BE2C (cell line): ENCODE measurements at regions not wholly inside any gene's neighbourhood (a gene's known extent, or its start where the extent isn't known, plus 50 kb on each side); places are given as distances from the start of the nearest gene placed in this dataset.

ENCODE experiments used
- DNase-seq: peaks from one replicate; pipeline ENCODE4 v3.0.0-alpha.2; 2020
- H3K27me3 ChIP-seq: fragments of 250-450 bp; sonication (Bioruptor Pico); 2 replicates; pipeline ENCODE4 v1.5.1; 2020; ENCODE audit warnings: mild to moderate bottlenecking
- H3K36me3 ChIP-seq: fragments of 250-450 bp; sonication (Bioruptor Pico); 2 replicates; pipeline ENCODE4 v1.5.1; 2020; ENCODE audit warnings: mild to moderate bottlenecking
- H3K4me1 ChIP-seq: fragments of 250-450 bp; sonication (Bioruptor Pico); 2 replicates; pipeline ENCODE4 v1.5.1; 2020
- H3K4me3 ChIP-seq: 2 replicates; pipeline ENCODE4 v1.5.1; 2011; ENCODE audit warnings: low read depth, low read length
- H3K9me3 ChIP-seq: fragments of 250-450 bp; sonication (Bioruptor Pico); 2 replicates; pipeline ENCODE4 v1.5.1; 2020
- CTCF ChIP-seq: IDR thresholded peaks from 2 replicates; pipeline ENCODE4 v1.5.1; 2012; ENCODE audit warnings: mild to moderate bottlenecking, low read depth, low read length

GRCh38 chr5:2666081-2666480 lies 85.4 kb downstream of the IRX2 start:
- no peaks in the 10 kb centered on the region for H3K27me3 ChIP-seq
- no peaks in the 10 kb centered on the region for H3K36me3 ChIP-seq
- H3K9me3 ChIP-seq: peaks cover 3% of the 10 kb centered on the region; the same call in 1 of the 2 replicates
- DNase-seq: no peak
- no peak for TF ChIP-seq CTCF
- H3K4me3 ChIP-seq: no peak overlapping the region
- no peaks in the 10 kb centered on the region for H3K4me1 ChIP-seq

- Histone ChIP-seq H3K4me3 (no peak overlapping the region), H3K4me1 (no peaks in the 10 kb centered on the region), H3K36me3 (no peaks in the 10 kb centered on the region), H3K9me3 (no peaks in the 10 kb centered on the region), H3K27me3 (no peaks in the 10 kb centered on the region)
- DNase-seq: no peak
- no peak for TF ChIP-seq CTCF
Measured at GRCh38 chr5:2663489-2663888, 88.0 kb downstream of the IRX2 start.

GRCh38 chr5:2660315-2660714 lies 91.2 kb downstream of the IRX2 start:
- Histone ChIP-seq H3K27me3 (no peaks in the 10 kb centered on the region), H3K9me3 (no peaks in the 10 kb centered on the region), H3K36me3 (no peaks in the 10 kb centered on the region), H3K4me3 (no peak overlapping the region), H3K4me1 (no peaks in the 10 kb centered on the region)
- TF ChIP-seq CTCF: no peak
- DNase-seq: no peak

- no peak overlapping the region for H3K4me3 ChIP-seq
- H3K36me3 ChIP-seq: no peaks in the 10 kb centered on the region
- H3K4me1 ChIP-seq: no peaks in the 10 kb centered on the region
- DNase-seq: no peak
- TF ChIP-seq CTCF: no peak
- no peaks in the 10 kb centered on the region for H3K27me3 ChIP-seq
- H3K9me3 ChIP-seq: no peaks in the 10 kb centered on the region
Measured at GRCh38 chr5:2658881-2659470, 92.5 kb downstream of the IRX2 start.

- Histone ChIP-seq H3K9me3 (no peaks in the 10 kb centered on the region), H3K4me3 (no peak overlapping the region), H3K27me3 (no peaks in the 10 kb centered on the region), H3K4me1 (no peaks in the 10 kb centered on the region), H3K36me3 (no peaks in the 10 kb centered on the region)
- DNase-seq: no peak
- TF ChIP-seq CTCF: no peak
Measured at GRCh38 chr5:2658447-2658846, 93.0 kb downstream of the IRX2 start.

GRCh38 chr5:2657151-2657550 lies 94.3 kb downstream of the IRX2 start:
- H3K4me1 ChIP-seq: no peaks in the 10 kb centered on the region
- no peaks in the 10 kb centered on the region for H3K36me3 ChIP-seq
- H3K27me3 ChIP-seq: no peaks in the 10 kb centered on the region
- H3K9me3 ChIP-seq: no peaks in the 10 kb centered on the region
- TF ChIP-seq CTCF: no peak
- H3K4me3 ChIP-seq: no peak overlapping the region
- no peak for DNase-seq
